IPS-NIHi7 (cell line): ENCODE measurements at regions not wholly inside any gene's neighbourhood (a gene's known extent, or its start where the extent isn't known, plus 50 kb on each side); places are given as distances from the start of the nearest gene placed in this dataset.

Experiments used
- DNase-seq: peaks from one replicate; pipeline ENCODE4 v3.0.0; 2012; ENCODE audit warnings: mixed read lengths; ENCODE audit errors: extremely low spot score

DNA sequence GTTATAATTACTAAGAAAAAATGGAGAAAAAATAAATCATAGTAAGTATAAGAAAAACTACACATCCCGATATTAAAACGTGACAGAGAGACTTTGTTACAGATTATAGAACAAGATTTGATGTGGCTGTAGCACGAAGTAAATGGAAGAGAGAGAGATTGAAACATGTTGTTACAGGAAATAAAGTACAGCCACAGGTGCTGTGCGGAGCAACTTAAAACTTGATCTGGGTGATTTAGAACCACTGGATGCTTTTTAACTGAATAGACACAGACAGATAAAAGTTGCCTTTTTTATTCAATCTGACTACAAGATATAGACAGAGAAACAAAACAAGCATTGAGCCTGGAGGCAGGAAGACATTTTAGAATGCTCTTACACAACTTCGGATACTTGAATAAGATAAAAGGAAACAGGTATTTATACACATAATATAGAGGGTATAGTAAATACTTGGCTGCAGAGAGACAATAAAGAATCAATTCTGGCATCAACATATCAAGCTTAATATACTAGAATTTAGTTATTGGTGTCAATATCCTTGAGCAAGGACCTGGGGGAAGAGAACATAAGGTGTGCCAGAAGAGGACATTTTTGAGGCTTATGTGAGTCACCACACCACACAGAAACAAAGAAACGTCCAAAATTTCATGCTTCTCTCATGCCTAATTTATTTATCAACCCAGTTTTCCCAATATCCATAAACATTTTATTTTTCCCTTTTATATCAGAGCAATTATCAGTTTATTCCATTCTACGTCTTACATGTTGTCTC lies 548.5 kb downstream of the SLITRK1 start:
- no peak for DNase-seq

DNA sequence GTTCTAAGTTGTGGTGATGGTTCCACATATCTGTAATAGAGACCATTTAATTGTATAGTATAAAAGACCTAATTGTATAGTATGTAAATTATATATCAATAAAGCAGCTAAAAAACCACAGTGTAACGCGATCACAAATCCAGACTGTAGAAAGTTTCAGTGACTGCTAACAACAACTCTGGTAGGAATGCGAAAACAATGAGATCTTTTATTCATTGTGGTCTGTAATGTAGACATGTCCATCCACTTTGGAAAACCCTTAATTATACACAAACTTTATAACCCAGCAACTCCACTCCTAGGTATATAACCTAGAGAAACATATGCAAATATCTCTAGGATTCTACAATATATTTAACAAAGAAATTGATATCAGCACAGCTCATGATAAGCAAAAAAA lies 549.5 kb downstream of the SLITRK1 start:
- DNase-seq = no peak

DNA sequence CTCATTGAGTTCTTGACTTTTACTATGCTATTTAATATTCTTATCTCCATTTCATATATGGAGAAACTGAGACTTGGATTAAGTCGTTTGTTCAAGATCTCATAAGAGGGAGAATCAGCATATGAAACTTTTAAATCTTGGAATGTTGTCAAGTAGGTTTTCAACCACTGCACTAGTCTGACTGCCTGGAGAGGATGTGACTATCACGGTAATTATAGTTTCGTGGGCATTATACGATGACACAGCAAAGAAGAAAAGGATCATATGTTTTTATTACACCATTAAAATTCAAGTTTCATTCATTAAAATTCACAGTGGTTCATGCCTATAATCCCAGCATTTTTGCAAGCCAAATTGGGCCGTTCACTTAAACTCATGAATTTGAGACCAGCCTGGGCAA lies 555.2 kb downstream of the SLITRK1 start:
- DNase-seq = no peak

DNA sequence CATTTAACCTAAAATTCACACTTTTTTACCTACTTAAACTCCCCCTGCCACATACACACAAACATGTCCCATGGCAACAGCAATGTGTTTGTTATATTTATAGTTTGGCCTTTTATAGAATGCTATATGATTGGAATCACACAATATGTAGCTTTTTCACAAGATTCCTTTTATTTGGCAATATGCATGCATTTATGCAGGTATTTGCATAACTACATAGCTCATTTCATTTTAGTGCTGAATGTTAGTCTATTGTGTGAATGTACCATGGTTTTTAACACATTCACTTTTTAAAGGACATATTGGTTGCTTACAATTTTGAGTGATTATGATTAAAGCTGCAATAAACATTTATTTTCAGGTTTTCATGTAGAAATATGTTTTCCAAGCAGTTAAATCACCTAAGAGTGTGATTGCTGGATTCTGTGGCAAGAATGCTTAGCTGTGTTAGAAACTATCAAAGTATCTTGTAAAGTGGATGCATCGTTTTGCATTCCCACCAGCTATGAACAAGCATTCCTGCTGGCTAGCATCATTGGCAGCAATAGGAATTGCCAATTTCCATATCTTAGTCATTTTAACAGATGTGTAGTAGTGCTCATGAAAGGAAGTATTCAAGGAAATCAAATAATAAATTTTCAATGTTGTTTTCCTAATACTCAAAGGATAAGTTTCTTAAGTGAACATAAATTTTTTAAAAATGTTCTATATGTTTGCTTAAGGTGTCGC lies 557.0 kb downstream of the SLITRK1 start:
- no peak for DNase-seq

DNA sequence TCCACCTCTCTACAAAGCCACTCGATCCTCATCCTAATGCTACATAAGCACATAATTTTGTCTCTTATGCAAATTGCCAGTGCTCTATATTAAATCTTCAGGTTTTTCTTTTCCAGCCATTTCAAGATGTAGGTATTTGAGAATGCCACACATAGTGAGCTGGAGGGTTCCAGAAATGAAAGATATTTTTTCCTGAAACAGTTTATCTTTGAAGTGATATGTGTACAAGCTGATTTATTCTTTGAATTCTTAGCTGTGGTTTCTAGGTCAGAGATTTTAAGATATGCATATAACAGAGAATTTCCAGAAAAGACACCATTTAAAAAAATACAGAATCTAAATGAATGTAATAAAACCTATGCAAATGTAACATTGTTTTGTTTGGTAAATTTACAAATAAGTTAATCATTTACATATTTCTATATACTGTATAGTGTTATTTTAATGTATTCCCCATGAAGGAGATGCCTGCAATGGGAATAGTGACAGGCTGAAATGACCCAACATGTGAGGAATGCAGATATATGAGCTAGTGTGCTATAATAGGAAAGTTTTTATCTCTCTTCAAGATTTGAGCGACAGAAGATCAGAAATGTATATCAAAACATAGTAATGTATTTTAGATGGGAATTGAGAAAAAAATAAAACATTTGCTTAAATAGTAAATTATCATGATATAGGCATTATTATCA lies 570.2 kb downstream of the SLITRK1 start:
- DNase-seq = no peak

DNA sequence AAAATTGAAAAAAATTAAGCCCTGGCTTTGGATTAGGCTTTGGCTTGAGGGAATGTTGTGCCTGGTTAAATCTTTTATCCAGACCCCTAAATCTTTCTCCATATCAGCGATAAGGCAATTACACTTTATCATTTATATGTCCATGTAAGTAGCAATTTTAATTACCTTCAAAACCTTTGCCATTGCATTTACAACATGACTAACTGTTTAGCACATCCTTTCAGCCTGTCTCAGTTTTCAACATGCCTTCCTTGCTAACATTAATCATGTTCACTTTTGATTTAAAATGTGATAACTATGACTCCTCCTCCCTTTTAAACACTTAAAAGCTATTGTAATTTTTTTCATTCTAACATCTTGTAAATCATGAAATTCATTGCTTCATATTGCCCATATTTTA lies 583.7 kb downstream of the SLITRK1 start:
- DNase-seq = no peak

DNA sequence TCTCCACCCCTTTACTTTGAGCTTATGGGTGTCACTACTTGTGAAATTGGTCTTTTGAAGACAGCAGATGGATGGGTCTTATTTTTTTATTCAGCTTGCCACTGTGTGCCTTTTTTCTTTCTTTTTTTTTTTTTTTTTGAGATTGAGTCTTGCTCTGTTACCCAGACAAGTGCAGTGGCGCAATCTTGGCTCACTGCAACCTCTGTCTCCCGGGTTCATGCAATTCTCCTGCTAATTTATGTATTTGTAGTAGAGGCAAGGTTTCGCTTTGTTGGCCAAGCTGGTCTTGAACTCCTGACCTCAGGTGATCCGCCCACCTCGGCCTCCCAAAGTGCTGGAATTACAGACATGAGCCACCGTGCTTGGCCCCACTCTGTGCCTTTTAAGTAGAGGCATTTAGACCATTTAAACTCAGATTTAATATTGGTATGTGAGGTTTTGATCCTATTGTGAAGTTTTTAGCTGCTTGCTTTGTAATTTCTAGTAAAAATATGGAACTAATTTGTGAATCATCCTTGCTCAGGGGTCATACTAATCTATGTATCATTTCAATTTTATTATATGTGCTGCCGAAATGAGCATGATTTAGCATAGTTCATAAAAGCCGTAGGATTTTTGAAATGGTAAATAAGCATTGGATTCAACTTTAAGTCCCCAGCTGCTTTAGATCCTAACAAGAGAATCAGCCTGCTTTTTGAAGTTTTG lies 584.5 kb downstream of the SLITRK1 start:
- DNase-seq = no peak

DNA sequence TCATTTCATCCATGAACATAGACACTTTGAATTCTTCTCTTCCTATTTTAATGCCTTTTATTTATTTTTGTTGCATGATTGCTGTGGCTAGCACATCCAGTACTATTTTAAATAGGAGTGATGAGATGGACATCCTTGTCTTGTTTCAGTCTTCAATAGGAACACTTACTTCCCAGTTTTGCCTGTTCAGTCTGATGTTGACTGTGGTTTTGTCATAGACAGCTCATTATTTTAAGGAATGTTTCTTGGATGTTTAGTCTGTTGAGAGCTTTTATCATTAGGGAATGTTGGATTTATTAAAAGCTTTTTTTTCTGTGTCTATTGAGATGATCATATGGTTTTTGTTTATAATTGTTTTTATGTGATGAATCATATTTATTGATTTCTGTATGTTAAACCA lies 586.6 kb downstream of the SLITRK1 start:
- DNase-seq = no peak

DNA sequence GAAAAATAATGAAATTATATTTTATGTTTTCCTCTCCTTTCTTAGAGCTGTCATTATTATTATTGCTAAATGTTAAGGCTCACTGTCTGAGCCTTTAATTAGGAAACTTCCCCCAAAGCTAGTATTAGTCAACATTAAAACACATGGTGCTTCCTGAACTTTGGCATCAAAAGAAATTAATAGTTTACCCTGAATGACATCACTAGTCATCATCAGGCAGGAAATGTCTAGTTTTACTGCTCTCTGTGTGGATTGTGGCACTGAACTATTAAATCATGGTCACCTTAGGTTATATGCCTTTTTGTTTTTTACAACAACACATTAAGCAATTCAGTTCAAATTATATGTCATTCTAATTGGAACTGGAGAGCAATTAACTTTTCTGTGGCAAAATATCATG lies 595.5 kb downstream of the SLITRK1 start:
- DNase-seq = no peak

DNA sequence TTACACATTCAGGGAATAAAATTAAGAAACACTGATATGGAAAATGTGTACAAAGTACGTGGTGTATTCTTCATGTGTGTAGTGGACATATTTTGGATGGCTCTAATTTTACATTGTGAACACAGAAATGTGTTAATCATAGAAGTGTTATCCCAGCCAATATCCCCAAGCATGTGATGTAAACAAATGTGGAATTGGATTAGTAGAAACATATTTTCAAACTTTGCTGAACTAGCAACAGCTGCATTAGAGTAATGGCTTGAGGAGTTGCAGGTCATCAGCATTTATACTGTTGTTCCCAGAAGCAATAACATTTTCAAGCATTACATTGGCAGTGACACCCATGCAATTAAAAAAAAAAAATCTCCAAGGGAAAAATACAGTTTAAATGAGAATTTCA lies 600.6 kb downstream of the SLITRK1 start:
- DNase-seq = no peak

DNA sequence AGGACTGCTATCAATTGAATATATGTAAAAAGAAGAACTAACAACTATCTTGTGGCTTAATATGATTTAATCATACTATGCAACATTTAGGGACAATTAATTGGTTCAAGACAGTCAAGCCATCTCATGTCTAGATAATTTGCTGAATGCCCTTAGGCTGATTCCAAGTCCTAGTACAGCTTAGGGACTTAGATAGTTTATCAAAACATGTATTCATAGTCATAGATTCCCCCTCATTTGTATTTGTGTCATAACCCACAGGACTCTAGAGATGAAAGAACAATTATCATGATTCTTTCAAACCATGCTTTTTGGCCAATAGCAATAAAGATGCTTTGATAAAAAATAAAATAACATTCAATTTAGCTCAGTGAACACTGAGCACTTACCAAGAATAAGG lies 607.6 kb downstream of the SLITRK1 start:
- DNase-seq = no peak

DNA sequence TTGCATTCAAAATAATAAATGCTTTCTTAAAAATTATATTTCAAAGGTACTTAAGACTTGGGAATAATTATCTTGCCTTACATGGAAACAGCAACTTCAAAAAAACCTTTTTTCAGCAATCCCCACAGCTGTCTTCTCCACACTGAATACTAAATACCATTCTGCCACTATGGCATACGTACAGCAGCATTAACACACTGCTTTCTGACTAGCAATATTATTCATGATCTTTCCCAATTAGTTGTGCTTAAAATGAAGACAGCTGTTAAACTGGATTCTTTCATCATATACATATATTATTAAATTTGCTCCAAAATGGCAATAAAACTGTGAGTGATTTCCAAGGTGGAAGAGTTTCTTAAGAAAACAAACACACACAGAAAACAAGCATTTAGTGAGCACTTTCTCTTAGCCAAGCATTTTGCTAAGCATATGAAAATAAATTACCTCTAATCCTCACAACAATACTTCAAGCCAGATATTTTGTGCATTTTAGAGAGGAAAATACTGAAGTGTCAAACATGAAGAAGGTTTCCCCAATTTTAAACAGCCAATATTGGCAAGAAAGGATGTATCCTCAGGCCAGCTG lies 609.5 kb downstream of the SLITRK1 start:
- DNase-seq = no peak

DNA sequence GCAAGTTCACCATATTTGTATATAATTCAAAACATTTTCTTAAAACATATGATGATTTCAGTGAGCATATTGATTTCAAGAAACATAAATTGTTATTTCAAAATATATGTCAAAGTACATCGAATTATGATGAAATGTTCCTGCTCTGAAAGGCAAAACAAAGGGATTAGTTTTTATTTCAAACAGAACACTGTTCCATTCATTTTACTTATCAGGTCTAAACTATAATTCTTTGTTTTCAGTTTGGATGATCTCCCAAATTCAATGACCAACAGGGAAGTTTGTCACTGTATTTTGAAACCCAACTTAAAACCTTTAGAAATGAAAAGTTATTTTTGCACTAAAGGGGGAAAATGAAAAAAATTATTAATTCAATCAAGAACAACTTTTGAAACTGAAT lies 610.2 kb downstream of the SLITRK1 start:
- no peak for DNase-seq

DNA sequence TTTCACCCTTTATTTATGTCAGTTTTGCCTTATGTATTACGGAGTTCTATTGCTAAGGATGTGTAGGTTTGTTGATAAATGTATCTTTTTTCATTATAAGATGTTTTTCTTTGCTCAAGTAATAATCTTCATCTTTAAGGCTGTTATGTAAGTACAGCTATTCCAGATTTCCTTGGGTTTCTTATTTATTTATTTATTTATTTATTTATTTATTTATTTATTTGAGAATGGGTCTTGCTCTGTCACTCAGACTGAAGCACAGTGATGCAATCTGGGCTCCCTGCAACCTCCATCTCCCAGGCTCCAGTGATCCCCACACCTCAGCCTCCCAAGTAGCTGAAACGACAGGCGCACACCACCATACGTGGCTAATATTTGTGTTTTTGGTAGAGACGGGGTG lies 617.0 kb downstream of the SLITRK1 start:
- no peak for DNase-seq

DNA sequence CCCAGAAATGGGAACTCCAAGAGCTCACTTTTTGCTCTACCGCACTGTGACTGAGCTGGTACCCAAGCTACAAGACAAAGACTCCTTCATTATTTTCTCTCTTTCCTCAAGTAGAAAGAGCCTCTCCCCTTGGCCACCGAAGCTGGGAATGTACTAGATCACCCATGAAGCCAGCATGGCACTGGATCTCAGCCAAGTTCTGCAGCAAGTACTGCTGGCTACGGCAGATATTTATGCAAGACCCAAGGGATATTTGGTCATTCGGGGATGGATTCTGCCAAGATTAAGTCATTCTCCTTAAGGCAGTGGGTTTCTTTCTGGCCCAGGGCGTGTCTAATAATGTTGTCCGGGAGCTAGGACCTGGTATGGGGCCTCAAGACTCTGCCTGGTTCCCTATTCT lies 633.5 kb downstream of the SLITRK1 start:
- DNase-seq = no peak

DNA sequence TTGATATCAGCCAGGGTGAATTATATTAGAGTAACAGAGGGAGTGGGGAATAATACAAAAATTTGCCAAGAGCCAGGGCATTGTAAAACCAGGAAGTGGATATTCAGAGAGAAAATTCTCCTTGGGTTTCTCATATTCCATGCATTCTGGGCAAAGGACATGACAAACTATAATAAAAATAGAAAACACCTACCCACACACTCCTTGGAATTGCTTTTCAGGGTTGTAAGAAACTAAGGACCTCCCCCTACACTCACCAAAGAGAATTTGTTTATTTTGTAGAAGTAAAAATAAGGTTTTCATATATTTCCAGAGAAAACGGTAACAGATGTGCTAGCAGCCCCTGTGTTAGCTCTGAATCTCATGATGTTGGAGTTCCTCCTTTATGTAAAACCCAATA lies 649.6 kb downstream of the SLITRK1 start:
- DNase-seq = no peak

DNA sequence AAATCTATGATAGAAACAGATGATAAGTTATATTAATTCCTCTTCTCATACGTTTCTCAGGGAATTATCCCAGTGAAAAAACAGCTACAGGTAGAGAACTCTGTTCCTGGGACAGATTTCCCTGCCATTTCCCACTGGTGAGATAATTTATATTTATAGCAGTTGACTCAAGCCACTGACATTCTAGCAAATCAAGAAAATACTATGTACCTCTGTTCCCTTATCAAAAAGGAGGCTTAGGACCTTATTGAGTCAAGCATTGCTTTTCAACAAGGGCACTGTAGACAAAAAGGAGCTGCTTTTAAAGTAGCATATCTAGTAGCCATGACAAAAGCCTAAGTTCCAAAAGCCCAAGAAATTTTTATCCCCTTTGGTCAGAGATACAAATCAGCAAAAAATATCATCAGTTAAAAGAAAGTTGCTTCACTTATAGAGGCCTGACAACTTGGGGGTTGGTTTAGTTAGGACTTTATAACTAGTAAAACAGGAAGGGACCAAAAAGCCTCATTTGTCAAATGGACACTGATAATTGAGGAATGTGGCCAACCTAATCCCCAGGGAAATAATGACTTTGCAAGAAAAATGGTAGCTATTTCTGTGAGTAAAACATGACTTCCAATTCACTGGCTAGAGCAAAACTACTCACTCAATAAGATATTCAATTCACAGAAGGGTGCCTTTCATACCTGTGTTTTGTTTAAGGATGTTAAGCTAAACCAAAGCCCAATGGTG lies 652.5 kb downstream of the SLITRK1 start:
- no peak for DNase-seq

DNA sequence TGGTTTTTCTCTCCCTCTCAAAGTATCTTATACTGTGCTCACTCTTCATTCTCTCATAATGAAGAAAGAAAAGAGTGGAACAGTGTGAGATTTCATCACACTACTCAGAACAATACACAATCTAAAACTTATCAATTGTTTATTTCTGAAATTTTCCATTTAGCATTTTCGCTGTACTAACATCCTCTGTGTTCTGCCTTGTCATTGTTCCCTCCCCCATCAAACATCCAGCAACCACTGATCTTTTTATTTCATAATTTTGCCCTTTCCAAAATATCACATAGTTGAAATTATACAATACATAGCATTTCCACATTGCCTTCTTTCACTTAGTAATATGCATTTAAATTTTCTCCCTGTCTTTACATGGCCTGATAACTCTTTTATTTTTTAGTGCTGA lies 658.7 kb downstream of the SLITRK1 start:
- no peak for DNase-seq

DNA sequence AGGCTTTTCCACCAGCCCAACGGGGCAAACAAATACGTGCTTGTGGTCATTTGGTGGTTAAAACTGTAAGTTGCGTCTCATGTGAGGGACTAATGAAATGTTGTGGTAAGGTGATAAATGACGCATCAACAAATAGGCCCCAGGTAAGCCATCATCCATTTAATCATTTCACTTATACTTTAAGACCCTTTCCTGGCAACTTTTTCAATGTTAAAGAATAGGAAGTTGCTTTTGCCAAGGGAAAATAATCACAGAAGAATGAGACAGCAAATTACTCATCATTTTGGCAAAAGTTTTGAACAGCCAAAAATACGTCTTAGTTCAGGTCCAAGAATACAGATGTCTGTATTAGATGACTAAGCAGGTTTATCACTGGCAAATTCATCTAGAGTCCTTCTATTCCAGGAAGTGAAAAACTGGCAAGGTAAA lies 660.4 kb downstream of the SLITRK1 start:
- DNase-seq = no peak

DNA sequence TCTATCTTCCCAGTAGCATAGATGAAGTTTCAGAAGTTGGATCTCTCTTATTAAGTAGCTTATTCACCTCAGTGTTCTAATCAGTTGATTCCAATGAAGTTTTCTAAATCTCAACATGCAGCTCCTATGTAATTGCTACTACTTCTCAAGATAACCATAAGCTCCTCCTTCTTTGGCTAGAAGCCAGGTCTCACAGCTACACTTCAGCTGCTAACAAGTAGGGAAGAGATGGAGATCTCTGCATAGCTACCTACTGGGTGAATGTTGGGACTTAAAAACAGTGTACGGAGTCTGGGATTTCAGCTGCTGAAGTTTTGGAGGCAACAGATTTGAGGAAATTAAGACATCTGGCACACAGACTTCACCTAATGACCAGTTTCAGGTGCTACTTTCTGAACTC lies 661.0 kb downstream of the SLITRK1 start:
- no peak for DNase-seq

DNA sequence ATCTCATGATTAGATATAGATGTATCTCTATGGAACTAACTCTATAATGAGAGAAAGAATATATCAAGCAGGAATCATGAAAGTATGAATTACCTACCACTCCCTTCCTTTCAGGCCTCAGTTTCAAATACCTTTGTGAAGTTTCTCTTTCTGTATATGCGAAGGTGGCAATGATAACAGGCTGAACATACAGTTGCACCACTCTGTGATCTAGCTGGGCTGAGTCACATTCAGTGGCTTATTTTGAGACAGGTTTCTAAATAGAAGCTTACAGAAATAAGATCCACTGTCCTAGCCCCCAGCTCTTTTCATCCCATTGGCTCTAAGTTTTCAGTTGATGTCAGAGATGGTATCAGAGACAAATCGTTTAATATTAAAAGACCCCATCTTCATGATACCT lies 662.0 kb downstream of the SLITRK1 start:
- no peak for DNase-seq
